ENCODE measurements at regions not wholly inside any gene's neighbourhood (a gene's known extent, or its start where the extent isn't known, plus 50 kb on each side); places are given as distances from the start of the nearest gene placed in this dataset.

DNA sequence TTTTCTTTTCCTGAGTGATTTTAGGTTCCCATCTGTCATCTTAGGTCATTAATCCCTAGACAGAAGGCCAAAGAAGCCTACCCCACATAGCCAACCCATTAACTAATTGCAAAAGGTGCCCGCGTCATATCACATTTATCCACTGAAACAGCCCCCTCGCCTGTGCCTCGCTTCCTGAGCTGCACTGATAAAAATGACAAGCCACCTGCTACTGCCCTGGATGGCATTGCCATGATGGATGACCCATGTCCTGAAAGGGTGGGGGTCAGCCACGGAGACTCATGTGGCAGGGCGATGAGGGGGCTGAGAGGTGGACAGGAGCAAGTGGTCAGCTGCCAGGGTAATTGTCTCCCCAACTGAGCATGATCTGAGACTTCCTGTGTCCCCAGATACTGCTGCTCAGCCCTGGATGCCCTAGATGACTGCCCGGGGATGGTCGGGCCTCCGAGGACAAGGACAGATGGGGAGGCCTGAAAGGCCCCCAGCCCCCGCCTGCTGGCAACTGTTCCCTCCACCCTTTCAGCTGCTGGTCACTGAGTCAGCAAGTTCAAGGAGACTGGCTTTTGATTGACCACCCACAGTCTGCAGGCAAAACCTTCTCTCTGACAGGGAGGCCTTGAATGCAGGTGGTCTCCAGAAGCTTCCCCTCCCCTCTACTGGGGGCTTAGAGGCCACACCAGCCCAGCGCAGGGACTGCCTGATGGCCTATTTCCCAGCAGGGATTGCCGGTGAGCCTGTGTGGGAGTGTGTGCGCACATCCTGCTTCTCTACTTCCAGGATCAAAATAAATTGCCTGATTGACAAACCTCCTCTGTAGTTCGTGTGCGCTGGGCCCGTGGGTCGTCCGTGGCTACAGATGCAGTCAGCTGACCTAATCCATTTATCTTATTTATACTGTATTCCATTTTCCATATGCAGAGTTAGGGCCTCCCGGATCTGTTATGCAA, 496.3 kb downstream of the BCOR start:
- no peak for DNase-seq (ENCODE audit: low read depth)

DNA sequence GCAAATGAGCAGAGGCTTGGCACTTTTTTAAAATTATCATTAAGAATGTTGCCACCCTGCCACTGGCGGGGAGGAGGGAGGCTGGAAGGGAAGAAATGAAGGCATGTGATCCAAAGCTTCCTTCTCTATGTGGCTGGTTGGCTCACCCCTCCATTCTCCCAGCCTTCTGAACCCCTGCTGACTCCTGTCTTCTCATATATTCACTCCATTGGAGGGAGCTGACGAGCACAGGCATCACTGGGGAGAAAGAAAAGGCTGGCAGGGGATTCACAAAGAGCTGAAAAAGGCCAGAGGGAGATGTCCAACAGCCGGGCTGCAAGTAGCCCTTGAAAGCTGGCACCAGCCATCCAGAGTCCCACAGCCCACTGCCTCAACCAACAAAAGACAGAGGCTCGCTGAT, 495.6 kb downstream of the BCOR start:
- DNase-seq (ENCODE audit: low read depth), result no peak

DNA sequence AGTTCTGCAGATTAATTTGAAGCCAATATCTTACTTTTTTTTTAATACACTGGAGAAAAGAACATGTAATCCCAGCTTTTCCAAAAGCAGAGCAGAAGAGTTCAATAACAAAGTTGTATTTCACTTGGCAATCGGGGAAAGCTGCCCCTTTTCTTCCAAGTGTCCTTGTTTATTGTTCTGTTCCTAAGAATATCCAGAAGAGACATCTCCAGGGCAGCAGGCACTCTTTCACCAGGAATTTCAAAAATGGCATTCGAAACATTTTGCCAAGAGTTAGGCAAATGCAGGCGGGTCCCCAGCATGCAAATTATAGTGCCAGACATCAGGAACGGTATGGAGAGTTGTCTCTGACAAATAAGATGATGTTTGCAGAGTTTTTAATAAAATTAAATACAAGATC, 494.5 kb downstream of the BCOR start:
- DNase-seq (ENCODE audit: low read depth), result peak; percentile 9

DNA sequence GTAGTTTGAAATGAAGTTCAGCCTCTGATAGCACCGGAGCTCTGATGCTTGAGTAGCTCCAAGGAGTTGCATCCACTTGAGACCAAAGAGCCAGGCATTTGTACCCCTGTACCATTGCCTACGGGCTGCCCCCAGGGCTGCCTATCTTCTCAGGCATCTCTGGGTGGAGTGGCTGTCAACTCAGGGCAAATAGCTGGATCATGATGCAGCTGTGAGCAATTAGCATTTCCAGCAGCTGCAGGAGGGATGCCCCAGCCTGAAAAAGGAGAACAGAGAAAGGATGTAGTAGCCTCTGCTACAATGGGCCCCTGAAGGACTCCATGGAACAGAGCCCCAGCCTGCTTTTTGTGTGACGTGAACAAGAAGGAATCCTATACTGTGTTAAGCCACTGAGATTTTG, 492.6 kb downstream of the BCOR start:
- no peak for DNase-seq (ENCODE audit: low read depth)

- DNase-seq (ENCODE audit: low read depth), result no peak
These were observed 491.9 kb downstream of the BCOR start for GRCh38 chrX:39605866-39606265.

- no peak for DNase-seq (ENCODE audit: low read depth)
These were observed 487.8 kb downstream of the BCOR start for GRCh38 chrX:39609941-39610340.

DNA sequence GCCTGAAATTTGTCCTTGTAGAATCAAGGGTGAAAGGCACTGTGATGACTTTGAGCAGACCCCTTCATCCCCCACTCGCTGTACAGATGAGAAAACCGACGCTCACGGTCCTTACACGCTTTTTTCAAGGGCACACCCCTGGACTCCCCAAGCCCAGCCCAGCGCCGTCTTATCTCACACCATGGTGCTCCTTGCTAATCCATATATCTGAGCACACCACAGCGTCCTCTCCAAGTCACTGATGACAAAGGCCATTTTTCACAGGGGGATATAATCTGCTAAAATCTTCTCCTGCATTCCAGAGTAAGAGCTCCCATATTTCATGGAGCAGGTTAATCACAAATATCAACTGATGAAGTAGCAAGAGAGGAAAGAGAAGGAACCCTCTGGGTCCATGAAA, 486.3 kb downstream of the BCOR start:
- no peak for DNase-seq (ENCODE audit: low read depth)

DNA sequence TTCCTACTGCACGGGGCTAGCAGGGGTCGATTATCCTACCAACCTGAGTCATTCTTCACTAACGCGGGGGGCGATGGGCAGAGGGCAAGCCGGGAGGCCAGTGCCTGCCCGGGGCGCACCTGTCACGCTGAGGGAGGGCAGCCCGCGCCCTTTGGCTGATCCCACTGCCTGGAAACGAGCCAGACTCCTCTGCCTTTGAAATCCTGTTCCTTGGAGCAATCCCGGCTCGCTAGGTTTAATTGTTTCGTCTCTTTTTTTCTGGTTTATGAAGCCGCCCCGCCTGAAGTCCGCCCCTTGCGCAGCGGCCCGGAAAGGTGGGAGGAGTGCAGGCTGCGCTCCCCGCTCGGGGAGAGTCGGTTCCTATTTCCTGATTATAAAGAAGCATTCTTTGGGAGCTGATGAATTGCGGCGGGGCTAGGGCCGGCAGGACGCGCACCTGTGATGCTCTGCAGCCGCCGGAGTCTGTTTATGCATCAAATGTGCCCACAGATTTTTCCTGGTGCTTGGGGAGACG, 484.2 kb downstream of the BCOR start:
- DNase-seq (ENCODE audit: low read depth), result no peak

DNA sequence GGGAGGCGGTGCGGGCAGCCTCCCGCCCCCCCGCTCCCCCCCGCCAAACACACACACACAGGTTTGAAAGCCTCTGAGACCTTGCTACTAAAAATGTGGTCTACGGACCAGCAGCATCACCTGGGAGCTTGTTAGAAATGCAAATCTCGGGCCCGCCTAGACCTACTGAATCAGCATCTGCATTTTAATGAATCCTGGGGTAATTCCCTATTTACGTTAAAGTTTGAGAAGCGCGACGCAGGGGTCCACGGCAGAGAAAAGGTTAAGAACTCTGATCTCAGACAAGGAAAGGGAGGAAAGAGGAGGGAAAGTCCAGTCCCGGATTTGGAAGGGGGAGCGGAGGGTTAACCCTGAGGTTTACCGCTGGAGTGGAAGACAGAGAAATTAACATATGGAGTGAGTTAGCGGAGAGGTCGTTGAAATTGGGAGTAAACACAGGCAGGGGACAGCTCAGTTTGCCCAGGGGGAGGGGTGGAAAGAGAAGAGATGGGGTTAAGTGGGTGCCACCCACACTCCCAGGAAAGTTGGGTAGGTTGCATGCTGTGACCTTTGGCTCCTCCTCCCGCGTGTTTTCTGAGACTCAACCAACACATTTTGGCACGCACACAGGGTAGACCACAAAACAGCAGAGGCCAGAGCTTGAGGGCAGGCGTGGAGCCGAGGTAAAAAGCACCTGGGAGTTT, 483.6 kb downstream of the BCOR start:
- no peak for DNase-seq (ENCODE audit: low read depth)

- DNase-seq (ENCODE audit: low read depth), result no peak
These were observed 483.1 kb downstream of the BCOR start for GRCh38 chrX:39614680-39614998.

DNA sequence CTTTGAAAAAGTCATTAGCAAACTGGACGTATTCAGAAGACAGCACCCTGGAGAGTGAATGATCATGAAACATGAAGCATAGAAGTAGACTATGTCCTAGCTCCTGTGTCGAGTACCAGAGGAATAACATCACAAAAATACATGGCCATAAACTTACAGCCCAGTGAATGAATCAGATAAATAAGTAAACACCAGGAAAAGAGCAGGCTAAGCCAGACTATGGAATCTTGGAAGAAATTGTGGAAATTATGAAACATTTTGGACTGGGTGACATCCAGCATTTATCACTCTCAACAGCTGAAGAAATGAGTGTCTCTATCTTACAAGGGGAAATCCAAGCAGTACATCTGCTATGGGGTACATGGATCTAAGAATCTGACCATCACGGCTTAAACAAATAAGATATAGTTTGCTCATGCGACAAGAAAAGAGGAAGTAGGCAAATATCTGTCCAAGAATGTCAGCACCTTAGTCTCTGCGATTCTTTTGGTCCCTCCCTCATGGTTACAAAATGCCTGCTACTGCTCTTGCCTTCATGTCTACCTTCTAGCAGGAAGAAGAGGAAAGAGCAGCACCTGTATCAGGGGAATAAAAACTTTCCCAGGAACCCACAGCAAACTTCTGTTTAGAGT, 481.5 kb downstream of the BCOR start:
- no peak for DNase-seq (ENCODE audit: low read depth)

- DNase-seq (ENCODE audit: low read depth), result no peak
These were observed 481.0 kb downstream of the BCOR start for GRCh38 chrX:39616731-39617130.

- no peak for DNase-seq (ENCODE audit: low read depth)
These were observed 479.6 kb downstream of the BCOR start for GRCh38 chrX:39618178-39618577.

- DNase-seq (ENCODE audit: low read depth), result no peak
These were observed 478.4 kb downstream of the BCOR start for GRCh38 chrX:39619182-39620009.

GRCh38 chrX:39624166-39624565, 473.6 kb downstream of the BCOR start:
- no peak for DNase-seq (ENCODE audit: low read depth)

DNA sequence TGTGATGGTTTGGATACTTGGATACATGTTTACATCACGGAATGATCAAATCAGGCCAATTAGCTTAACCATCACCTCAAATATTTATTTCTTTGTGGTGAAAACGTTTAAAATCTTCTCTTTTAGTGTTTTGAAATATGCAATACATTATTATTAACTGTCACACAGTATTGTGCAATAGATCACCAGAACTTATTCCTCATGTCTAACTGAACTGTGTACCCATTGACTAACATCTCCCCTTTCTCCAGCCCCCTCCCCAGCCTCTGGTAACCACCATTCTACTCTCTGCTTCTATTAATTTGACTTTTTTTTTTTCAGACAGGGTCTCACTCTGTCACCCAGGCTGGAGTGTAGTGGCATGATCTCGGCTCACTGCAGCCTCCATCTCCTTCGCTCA, 471.9 kb downstream of the BCOR start:
- no peak for DNase-seq (ENCODE audit: low read depth)

DNA sequence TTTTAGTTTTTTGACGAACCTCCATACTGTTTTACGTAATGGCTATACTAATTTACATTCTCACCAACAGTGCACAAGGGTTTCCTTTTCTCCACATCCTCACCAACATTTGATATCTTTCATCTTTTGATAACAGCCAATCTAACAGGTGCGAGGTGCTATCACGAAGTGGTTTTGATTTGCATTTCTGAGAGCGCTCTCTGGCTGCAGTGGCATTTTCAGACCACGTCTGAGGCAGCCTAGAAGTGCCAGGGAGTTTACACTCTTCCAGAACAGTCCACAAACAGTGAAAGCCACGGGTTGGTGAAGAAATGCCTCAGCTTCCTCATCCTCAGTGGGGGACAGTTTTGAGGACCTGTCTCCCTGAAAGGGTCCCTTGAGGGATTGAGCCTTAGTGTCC, 471.0 kb downstream of the BCOR start:
- no peak for DNase-seq (ENCODE audit: low read depth)

DNA sequence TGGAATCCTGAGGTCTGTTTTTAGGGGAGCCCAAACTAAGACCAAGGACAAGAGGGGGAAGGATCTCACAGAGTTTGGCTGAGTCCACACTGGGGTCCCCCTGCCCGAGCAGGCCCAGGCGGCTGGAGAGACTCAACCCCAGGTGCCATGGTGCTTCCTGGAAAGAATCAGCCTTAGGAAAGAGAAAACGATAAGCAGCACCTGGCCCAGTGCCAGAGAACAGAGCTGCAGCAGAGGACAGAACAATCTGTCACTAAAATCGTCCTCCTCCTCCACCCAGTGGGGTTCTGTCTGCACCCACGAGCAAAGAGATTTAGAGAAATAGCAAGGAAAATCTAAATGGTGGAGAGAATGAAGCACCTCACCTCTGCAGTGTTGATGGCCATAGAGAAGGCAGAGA, 470.5 kb downstream of the BCOR start:
- DNase-seq (ENCODE audit: low read depth), result no peak

DNA sequence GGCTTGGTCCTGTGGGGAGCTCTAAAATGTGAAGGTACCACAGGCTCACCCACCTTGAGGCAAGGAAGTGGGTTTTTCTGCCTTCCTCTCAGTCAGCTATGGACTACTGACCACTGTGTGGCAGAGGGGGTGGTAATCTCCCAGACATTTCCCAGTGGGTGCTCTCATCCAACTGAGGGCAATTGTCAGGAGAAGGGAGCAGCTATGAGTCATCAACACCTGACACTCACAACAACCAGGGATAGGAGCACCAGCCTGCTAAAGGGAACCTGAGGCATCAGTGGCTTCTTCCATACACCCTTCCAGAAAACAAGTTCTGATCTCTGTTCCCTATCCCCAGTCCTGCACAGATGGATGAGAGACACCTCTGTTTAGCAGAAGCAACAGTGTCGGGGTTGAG, 468.8 kb downstream of the BCOR start:
- DNase-seq (ENCODE audit: low read depth), result no peak

GRCh38 chrX:39630344-39630743, 467.4 kb downstream of the BCOR start:
- DNase-seq (ENCODE audit: low read depth), result no peak

DNA sequence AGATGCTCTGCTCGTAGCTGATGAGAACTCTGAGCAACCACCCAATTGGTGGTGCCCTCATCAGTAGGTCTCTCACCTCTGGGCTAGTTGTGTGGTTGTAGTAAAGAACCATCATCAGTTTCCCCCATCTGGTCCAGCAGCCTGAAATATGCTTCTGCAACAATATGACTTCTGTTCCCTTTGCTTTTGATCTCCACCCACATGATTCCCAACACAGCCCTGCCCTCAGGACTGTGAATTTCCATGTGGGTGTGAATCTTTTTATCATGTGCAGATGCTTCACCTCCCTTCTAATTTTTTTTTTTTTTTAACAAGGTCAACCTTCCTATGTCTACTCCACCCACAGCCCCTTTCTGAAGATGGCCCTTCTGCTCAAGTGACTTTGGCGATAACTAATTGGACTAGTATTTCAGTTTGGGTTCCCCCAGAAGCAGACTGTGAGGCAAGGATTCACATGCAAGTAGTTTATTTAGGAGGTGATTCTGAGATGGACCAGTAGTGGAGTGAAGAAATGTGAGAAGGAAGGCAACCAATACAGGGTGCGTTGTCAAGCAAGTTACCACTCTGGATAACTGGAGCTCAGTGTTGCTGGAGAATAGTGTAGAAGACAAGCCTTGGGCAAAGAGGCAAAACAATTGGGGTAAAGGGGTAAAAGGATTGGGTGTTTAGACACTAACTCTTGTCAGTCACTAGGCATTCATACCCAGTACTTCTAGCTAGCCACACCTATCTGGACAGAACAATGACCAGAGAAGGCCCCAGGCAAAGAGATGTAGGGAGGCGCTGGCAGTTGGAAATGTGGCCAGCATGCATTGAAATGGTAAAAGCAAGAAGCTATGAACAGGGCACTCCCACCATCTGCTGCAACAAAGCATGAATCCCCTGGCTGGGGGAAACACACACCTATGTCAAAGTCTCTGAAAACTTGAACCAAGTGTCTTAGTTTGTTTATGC, 466.2 kb downstream of the BCOR start:
- DNase-seq (ENCODE audit: low read depth), result no peak

Measured in EH (cell line).